ENCODE measurements at regions not wholly inside any gene's neighbourhood (a gene's known extent, or its start where the extent isn't known, plus 50 kb on each side); places are given as distances from the start of the nearest gene placed in this dataset.

- no peak for TF ChIP-seq CTCF (IDR thresholded peaks at IDR 0.05; ENCODE audit: insufficient read depth, low read length, poor library complexity, severe bottlenecking)
- no peak for TF ChIP-seq EZH2phosphoT487 (conservative IDR thresholded peaks at IDR 0.05; ENCODE audit: low read length)
These were observed 1369.8 kb upstream of the LRRTM3 start for GRCh38 chr10:65556006-65556405.
